Activated CD8-positive, alpha-beta memory T cell treated with anti-CD3 and anti-CD28 coated beads for 24 hours (primary cell): ENCODE measurements at regions not wholly inside any gene's neighbourhood (a gene's known extent, or its start where the extent isn't known, plus 50 kb on each side); places are given as distances from the start of the nearest gene placed in this dataset.

Experiments used
- DNase-seq: peaks from one replicate; pipeline ENCODE4 v3.0.0-alpha.2; 2020

DNA sequence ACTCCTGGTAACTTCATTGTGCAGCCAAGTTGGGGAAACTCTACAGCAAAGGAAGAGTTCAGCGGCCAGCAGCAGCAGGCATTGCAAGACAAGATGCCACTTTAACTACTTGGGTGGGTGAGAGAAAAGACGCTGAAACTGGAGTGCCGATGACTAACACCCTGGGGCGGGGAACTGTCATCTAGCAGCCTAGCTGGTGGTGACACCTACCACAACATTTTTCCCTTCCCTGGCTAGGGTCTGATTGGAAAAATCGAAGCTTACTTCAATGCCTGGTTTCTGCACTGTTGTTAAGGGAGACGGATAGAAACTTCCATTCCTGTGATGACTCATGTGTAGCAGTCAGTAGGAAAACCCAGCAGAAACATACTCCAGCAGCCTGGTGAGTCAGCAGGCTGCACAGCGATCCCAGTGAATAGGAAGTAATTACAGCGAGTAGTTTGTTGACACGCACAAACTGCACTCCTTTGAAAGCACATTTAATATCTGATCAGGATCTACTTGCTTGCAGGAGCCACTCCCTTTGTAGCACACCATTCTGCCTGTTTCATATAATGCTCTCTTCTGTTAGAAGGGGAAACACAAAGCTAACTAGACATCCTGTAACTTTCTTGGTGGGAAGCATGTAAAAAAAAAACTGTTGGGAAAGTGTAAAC lies 62.1 kb upstream of the MAPRE2 start:
- peak; percentile 83 for DNase-seq

GRCh38 chr18:34981487-34981886 lies 59.7 kb upstream of the MAPRE2 start:
- DNase-seq, result no peak

GRCh38 chr18:34985963-34986362 lies 55.2 kb upstream of the MAPRE2 start:
- DNase-seq, result no peak

DNA sequence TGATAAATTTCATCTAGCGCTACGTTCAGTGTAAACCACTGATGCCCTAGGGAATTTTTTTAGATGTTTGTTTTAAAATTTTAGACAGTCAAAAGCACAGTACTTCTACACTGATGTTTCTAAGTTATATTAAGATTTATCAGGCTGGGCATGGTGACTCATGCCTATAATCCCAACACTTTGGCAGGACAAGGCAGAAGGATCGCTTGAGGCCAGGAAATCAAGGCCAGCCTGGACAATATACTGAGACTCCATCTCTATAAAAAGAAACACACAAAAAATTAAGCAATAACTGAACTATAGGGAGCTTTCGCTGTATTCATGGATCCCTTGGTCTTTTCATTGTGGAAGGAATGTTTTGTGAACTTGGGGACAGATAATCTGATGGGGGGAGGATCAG lies 50.6 kb upstream of the MAPRE2 start:
- DNase-seq, result no peak

DNA sequence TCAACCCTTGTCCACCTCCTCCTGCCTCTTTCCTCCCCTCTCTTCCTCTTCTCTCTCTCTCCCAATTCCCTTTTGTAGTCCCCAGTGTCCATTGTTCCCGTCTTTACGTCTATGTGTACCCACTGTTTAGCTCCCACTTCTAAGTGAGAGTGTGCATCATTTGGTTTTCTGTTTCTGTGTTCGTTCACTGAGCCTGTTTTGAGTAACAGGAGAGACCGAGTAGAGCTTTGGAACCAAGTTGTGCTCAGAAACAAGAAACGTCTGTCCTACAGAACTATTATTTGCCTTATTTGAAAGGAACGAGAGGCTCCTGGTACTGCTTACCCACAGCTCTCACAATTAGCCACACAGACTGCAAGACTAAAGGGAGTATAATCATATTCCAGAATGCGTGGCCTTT lies 50.1 kb upstream of the MAPRE2 start:
- no peak for DNase-seq
